Fibroblast of the aortic adventitia (primary cell): ENCODE measurements at regions not wholly inside any gene's neighbourhood (a gene's known extent, or its start where the extent isn't known, plus 50 kb on each side); places are given as distances from the start of the nearest gene placed in this dataset.

Source experiments
- DNase-seq: peaks from one replicate; pipeline ENCODE4 v3.0.0-alpha.2; 2010; ENCODE audit warnings: low read depth
- H3K4me3 ChIP-seq: 2 replicates; pipeline ENCODE4 v1.5.1; 2011; ENCODE audit warnings: low read depth, mild to moderate bottlenecking, control low read depth, low read length, moderate library complexity
- TF ChIP-seq, protein P1 (sequence below): IDR thresholded peaks from 2 replicates; pipeline ENCODE4 v1.5.1; 2011; ENCODE audit warnings: mild to moderate bottlenecking, low read length, control low read depth, inconsistent platforms; ENCODE audit not compliant: insufficient read depth

DNA sequence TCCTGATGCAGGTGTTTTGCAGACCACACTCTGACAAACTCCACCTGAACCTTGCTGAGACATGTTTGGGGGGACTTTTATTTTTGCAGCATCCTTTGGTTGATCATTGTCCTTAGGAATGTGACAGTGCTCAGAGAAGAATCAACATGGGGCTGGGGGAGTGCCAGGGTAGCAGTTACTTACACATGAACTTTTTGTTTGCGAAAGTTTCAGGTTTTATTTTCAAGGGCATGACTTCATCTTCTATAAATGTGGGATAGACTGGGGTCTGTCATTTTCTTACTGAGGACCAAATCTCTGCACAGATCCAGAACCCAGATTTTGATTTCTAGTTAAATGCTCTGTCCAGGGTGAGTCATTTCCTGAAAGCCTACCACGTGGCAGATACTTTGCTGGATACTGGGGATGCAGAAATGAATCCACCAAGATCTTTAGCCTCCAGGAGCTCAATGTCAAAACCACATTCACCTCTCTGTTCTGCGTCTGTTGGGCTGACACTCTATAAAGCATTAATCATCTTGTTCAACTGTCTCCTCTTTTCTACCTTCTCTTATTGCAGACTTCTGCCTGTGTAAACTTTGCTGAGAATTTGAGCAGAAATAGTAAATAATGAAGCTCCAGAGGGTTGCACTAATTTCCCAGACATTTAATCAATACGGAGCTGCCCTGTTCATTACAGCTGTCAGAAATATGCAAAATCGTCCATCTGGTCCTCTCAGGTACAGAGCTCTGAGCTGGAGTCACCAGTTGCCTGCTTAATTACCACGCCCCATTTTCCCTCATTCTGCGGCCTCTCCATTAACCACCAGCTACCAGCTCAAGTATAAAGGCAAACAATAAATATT lies 387.9 kb downstream of the MIAT start:
- peak; percentile 57 for DNase-seq
- TF ChIP-seq, protein P1, sequence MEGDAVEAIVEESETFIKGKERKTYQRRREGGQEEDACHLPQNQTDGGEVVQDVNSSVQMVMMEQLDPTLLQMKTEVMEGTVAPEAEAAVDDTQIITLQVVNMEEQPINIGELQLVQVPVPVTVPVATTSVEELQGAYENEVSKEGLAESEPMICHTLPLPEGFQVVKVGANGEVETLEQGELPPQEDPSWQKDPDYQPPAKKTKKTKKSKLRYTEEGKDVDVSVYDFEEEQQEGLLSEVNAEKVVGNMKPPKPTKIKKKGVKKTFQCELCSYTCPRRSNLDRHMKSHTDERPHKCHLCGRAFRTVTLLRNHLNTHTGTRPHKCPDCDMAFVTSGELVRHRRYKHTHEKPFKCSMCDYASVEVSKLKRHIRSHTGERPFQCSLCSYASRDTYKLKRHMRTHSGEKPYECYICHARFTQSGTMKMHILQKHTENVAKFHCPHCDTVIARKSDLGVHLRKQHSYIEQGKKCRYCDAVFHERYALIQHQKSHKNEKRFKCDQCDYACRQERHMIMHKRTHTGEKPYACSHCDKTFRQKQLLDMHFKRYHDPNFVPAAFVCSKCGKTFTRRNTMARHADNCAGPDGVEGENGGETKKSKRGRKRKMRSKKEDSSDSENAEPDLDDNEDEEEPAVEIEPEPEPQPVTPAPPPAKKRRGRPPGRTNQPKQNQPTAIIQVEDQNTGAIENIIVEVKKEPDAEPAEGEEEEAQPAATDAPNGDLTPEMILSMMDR: no peak
- no peak overlapping the region for H3K4me3 ChIP-seq

DNA sequence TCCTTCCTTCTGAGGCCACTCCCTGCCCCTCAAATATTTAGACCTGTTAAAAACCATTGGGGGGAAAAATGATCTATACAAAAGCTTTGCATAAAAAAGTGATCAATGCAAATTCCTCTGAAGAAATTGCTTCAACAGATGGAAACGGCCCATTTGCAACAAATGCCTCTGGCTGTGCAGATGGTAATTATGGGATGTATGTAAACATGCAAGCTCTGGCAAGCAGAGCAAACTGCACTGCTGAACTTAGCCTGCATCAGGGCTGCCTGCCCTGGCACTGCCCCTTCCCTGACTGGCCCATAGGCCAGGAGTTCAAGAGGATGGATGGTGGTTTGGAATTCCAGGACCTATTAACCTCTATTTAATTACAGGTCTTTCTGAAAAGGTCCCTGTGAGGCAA lies 388.7 kb downstream of the MIAT start:
- no peak for DNase-seq
- TF ChIP-seq, protein P1: no peak
- no peak overlapping the region for H3K4me3 ChIP-seq

DNA sequence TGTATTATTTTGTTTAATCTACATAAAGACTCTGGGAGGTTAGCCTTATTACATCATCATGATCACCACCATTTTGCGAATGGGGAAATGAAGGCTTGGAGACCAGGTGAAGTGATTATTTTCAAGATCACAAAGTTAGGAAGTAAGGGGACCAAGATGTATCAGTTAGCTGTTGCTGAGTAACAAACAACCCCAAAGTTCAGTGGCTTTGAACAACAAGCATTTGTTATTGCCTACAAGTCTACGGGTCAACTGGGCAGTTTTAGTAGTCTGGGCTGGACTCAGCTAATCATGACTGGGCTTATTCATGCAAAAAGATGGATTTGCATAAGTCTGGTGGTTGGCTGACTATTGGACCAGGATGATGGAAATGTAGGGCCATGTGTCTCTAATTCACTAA lies 389.2 kb downstream of the MIAT start:
- H3K4me3 ChIP-seq: no peak overlapping the region
- TF ChIP-seq, protein P1: no peak
- no peak for DNase-seq

DNA sequence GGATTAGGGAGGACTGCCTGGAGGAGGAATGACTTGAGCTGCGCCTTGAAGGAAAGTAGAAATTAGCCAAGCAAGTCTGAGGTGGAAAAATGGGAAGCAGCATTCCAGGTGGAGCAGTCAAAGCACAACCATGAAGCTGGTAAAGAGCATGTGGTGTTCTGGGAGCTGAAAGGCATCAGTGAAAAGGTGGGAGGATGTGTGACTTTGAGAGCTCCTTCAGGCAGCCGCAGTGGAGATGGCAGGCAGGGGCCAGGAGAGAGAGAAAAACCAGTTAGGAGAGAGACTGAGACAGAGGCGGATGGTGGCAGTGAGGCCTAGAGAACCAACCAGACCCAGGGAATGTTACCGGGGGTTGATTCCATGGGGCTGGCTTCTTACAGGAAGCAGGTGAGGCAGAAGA lies 393.4 kb downstream of the MIAT start:
- TF ChIP-seq, protein P1: no peak

DNA sequence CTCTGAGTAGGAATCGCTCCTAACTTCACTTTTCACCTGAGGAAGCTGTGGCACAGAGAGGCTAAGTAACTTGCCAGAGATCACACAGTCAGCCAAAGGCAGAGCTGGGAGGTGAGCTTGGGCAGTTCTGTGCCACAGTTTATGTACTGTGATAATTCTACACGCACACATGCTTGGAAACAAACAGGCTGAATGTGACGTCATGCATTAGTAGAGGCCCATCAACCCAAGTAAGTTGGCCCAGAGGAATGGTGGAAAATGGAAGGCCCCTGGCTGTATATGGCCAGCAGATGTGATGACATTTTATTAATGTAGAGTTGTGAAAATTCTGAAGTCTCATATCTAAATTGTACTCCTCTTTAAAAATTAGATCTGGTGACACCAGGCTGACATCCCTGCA lies 394.0 kb downstream of the MIAT start:
- no peak overlapping the region for H3K4me3 ChIP-seq
- DNase-seq: no peak
- TF ChIP-seq, protein P1: no peak

More for the DNA sequence above, 393.4 kb downstream of the MIAT start:
- no peak overlapping the region for H3K4me3 ChIP-seq
- no peak for DNase-seq

DNA sequence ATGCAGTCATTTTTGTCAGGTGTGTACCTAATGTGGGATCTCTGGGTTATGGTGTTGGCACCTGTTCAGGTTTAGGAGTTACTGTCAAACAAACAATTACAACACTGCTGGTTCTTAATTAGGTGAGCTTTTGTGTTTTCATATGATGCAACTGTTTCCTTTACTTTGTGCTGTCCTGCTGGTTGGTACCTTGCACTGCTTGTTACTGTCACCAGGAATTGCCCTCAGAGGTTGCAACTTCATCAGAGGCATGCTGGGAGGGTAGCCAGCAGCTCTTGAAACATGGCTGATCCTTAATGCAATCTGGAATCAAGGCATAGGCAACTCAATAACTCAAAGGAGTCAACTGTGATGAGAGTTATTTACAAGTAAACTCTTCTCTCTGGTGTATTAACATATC lies 400.3 kb downstream of the MIAT start:
- TF ChIP-seq, protein P1: no peak
- no peak for DNase-seq

More for the DNA sequence above, 400.3 kb downstream of the MIAT start:
- H3K4me3 ChIP-seq: no peak overlapping the region
